HepG2 (cell line): ENCODE measurements at regions not wholly inside any gene's neighbourhood (a gene's known extent, or its start where the extent isn't known, plus 50 kb on each side); places are given as distances from the start of the nearest gene placed in this dataset.

Source experiments
- HHEX ChIP-seq: IDR thresholded peaks from 2 replicates; pipeline ENCODE4 v1.6.1; 2016; ENCODE audit warnings: control low read depth
- MZF1 ChIP-seq: sonication (generic); formaldehyde crosslinking; IDR thresholded peaks from 2 replicates; pipeline ENCODE4 v1.8.1; 2023; ENCODE audit warnings: mild to moderate bottlenecking, missing genetic modification reagents, borderline replicate concordance
- SMARCC2 ChIP-seq: fragments of 450-650 bp; IDR thresholded peaks from 2 replicates; pipeline ENCODE4 v1.6.1; 2017; ENCODE audit warnings: antibody characterized with exemption, mild to moderate bottlenecking
- SUZ12 ChIP-seq: fragments of 150-350 bp; IDR thresholded peaks from 2 replicates; pipeline ENCODE4 v1.6.1; 2014; ENCODE audit warnings: low read depth, low read length
- TCF12 ChIP-seq, 2 experiments: fragments of 450-650 bp in 1 of 2; sonication (generic) in 1 of 2; formaldehyde crosslinking in 1 of 2; IDR thresholded peaks; 2 replicates each; pipeline versions ENCODE4 v1.6.1 to v1.8.0; 2017 to 2022; ENCODE audit warnings: antibody characterized with exemption in 1 of 2, mild to moderate bottlenecking in 1 of 2, missing genetic modification reagents in 1 of 2, moderate library complexity in 1 of 2
- TCF7L2 ChIP-seq: IDR thresholded peaks from 2 replicates; pipeline ENCODE4 v1.6.1; 2011; ENCODE audit warnings: mild to moderate bottlenecking, low read depth, low read length, moderate library complexity
- TP53 ChIP-seq: sonication (generic); formaldehyde crosslinking; conservative IDR thresholded peaks from 2 replicates; pipeline ENCODE4 v1.4.0; 2020; ENCODE audit warnings: missing genetic modification reagents
- ZFX ChIP-seq: sonication (generic); formaldehyde crosslinking; IDR thresholded peaks from 2 replicates; pipeline ENCODE4 v1.4.0; 2020; ENCODE audit warnings: mild to moderate bottlenecking, low read depth, missing genetic modification reagents, moderate library complexity
- ZNF326 ChIP-seq: sonication (generic); formaldehyde crosslinking; IDR thresholded peaks from 2 replicates; pipeline ENCODE4 v1.4.0; 2020; ENCODE audit warnings: missing genetic modification reagents, borderline replicate concordance
- ZNF510 ChIP-seq: sonication (generic); formaldehyde crosslinking; IDR thresholded peaks from 2 replicates; pipeline ENCODE4 v1.4.0; 2020; ENCODE audit warnings: low read depth, mild to moderate bottlenecking, missing genetic modification reagents
- ZNF749 ChIP-seq: sonication (generic); formaldehyde crosslinking; IDR thresholded peaks from 2 replicates; pipeline ENCODE4 v1.8.0; 2022; ENCODE audit warnings: mild to moderate bottlenecking, missing genetic modification reagents, moderate library complexity, borderline replicate concordance
- TF ChIP-seq, protein P1 (sequence below): sonication (generic); formaldehyde crosslinking; IDR thresholded peaks from 2 replicates; pipeline ENCODE4 v1.9.0; 2021; ENCODE audit warnings: missing genetic modification reagents, borderline replicate concordance
- TF ChIP-seq, protein P2 (sequence below): sonication (generic); formaldehyde crosslinking; IDR thresholded peaks from 2 replicates; pipeline ENCODE4 v1.5.0; 2020; ENCODE audit warnings: missing genetic modification reagents

DNA sequence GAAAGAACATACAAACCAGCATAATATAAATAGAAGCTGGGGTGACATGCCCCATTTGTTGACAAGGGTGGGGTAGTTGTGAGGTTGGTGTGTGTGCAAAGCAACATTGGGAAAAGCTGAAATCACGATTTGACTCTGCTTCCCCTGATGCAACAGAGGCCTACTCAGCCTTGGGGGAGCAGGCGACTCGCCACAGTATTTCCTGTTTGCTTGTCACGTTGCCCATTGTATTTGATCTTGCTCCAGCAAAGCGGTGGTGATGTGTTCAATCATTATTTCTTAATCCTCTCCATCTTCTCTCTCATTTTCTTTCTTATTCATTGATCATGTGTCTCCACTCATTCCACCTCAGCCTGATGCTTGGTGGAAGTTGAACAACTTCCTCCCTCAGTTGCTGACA is 165.8 kb upstream of the CITED2 start:
- TF ChIP-seq ZNF326 (CRISPR knock-in tag) (no peak), TCF7L2 (no peak), ZNF749 (CRISPR knock-in tag) (no peak), MZF1 (CRISPR knock-in tag) (no peak), TP53 (CRISPR knock-in tag) (no peak), ZFX (CRISPR knock-in tag) (peak; percentile 58), HHEX (CRISPR knock-in tag) (no peak), TCF12 (IDR thresholded peaks at IDR 0.05) (no peak), TCF12 (CRISPR knock-in tag; IDR thresholded peaks at IDR 0.05) (no peak), ZNF510 (no peak), SUZ12 (no peak), SMARCC2 (no peak)
- TF ChIP-seq, protein P1, sequence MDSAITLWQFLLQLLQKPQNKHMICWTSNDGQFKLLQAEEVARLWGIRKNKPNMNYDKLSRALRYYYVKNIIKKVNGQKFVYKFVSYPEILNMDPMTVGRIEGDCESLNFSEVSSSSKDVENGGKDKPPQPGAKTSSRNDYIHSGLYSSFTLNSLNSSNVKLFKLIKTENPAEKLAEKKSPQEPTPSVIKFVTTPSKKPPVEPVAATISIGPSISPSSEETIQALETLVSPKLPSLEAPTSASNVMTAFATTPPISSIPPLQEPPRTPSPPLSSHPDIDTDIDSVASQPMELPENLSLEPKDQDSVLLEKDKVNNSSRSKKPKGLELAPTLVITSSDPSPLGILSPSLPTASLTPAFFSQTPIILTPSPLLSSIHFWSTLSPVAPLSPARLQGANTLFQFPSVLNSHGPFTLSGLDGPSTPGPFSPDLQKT: no peak
- TF ChIP-seq, protein P2, sequence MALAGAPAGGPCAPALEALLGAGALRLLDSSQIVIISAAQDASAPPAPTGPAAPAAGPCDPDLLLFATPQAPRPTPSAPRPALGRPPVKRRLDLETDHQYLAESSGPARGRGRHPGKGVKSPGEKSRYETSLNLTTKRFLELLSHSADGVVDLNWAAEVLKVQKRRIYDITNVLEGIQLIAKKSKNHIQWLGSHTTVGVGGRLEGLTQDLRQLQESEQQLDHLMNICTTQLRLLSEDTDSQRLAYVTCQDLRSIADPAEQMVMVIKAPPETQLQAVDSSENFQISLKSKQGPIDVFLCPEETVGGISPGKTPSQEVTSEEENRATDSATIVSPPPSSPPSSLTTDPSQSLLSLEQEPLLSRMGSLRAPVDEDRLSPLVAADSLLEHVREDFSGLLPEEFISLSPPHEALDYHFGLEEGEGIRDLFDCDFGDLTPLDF (CRISPR knock-in tag): no peak
